NCI-H510A (cell line): ENCODE measurements at regions not wholly inside any gene's neighbourhood (a gene's known extent, or its start where the extent isn't known, plus 50 kb on each side); places are given as distances from the start of the nearest gene placed in this dataset.

ENCODE experiments used
- DNase-seq: peaks from one replicate; lab custom pipeline; 2025; lab: John Stamatoyannopoulos, UW

DNA sequence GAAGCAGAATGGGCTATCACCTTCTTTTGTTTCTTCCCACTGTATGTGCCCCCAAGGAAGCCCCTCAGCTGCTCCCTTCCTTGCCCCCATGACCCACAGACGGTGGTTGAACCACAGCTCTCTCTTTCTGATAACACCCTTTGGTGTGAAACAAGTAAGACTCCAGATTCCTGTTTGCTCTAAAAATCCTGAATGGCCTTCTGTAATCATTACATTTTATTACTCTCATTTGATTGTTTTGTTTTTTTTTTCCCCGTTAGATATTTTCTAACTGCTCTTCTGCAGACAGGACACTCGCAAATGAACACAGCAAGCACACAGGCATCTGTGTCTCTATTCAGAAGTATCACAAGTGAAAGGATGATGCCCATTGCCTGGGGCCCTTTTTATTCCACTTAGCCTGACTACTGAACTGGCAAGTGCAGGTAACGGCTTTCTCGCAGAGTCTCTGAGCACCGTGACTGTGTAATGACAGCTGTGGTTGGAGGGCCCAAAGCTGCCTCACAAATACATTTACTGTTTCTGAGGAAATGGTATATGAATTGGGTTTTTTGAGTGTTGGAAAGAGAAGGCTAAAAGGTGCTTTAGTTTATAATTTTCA, 59.3 kb downstream of the OXGR1 start:
- no peak for DNase-seq

DNA sequence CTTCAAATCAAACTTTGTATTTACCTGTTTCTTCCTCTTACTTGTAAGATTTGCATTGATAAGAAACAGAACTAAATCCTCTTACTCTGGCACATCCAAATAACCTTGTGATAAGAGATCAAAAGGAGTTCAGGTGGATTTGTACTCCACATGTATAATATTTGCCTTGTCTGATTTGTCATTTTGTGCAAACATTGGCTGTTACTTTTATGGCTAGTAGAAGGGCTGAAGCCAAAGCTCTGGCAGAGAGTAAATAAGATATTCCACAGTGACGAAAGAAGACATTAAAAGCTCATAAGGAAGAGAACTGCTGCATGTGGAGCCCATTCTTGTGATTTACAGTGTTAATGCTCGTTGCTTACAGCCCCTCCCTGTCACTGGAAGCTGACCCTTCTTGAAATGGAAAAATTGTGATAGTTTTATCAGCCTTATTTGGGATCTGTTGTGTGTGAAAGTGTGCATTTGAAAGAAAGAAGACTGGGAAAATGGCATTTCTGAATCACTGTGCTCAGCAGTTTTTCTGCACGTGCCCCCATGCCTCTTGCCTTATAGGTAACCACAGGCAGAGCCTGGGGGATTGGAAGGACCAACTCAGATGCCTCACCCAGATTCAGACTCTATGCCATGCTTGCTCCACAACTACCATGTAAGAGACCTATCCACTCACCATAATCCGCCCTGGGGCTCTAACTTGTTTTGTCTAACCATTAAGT, 68.2 kb downstream of the OXGR1 start:
- no peak for DNase-seq

DNA sequence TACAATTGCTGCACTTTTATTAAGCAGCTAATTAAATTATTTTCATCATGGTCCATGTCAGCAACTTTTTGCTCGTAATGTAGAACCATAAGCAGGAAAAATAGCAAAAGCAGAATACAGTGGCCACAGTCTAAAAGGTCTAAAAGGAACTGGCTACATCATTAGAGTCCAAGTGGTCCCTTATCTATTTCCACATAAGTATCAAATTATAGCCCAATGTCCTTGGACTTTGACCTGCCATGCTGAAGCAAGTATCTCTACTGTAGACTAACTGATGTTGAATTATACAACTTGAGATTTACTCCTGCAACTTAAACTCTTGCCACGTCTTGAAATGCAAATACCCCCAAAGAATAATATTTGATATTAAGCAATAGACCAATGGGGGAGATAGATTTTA, 68.8 kb downstream of the OXGR1 start:
- DNase-seq: no peak

DNA sequence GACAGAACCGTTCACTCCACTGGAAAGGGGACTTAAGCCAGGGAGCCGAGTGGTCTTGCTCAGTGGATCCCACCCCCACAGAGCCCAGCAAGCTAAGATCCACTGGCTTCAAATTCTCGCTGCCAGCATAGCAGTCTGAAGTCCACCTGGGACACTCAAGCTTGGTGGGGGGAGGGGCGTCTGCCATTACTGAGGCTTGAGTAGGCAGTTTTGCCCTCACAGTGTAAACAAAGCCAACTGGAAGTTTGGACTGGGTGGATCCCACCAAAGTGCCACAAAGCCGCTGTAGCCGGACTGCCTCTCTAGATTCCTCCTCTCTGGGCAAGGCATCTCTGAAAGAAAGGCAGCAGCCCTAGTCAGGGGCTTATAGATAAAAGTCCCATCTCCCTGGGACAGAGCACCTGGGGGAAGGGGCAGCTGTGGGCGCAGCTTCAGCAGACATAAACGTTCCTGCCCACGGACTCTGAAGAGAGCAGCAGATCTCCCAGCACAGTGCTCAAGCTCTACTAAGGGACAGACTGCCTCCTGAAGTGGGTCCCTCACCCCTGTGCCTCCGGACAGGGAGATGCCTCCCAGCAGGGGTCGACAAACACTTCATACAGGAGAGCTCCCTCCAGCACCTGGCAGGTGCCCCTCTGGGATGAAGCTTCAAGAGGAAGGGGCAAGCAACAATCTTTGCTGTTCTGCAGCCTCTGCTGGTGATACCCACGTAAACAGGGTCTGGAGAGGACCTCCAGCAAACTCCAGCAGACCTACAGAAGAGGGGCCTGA, 75.2 kb downstream of the OXGR1 start:
- peak; percentile 11 for DNase-seq

DNA sequence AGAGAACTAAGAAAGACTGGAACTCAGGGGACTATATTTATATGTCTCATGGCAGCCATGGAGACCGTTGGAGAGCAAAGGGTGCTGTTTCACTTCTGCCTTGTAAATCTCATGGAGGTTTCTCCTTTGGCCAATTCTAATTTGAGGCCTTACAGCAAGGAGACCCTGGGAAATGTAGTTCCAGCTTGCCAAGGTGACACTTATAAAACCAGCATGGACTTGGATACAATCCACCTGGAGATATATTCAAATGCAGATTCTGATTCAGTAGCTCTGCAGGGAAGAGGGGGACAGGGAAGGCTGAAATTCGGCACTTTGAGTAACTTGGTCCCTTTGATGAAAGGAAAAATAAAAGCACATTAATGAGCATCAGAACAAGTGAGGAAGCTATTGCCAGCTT, 90.0 kb downstream of the OXGR1 start:
- no peak for DNase-seq

DNA sequence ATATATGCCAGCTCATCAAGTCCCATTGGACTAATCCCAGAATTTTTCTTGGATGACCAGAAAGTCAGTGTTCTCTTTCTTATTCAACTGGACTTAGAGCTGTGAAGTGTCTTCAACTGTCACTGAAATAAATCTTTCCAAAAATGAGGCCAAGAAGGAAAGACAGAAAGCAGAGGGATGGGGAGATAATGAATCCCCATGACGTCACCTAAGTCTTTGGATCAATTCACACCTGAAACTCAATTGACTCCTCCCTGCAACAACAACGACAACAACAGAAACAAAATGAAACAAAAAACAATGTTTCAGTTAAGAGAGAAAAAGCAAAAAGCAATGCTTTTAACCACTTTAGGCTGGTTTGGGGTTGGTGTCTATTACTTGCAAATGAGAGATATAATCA, 91.2 kb downstream of the OXGR1 start:
- no peak for DNase-seq

DNA sequence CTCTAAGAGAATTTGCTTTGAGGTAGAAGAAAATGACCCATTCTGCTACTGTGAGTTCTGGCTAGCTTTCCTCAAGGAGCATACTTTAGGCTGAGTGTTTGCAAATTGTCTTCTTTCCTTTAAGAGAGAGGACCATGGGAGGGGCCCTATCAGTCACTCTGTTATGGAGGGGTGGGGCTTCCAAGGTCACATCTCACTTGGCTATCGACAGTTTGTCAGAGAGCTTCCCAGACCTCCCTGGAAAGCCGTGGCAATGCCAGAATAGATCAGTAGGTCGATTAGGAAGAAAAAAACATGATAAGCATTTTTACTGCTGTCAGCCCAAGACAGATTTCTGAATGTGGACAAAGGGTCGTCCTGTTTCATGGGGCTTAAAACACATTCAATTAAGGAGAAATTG, 93.3 kb downstream of the OXGR1 start:
- no peak for DNase-seq

DNA sequence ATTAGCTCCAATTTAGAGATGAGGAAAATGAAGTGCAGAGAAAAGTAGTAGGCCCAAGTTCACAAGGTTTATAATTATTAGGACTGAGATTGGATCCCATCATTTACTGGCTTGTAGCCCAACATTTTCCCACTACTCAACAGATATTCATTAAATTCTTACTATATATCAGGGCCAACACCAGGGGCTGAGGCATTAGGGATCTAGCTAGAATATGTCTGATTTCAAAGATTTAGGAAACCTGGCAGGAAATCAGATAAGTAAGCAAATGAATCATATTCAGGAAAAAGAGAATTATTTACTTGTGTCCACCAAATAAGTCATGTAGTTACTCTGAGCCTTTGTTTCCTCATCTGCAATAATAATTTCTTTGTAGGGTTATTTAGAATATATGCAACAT, 94.3 kb downstream of the OXGR1 start:
- DNase-seq: no peak

DNA sequence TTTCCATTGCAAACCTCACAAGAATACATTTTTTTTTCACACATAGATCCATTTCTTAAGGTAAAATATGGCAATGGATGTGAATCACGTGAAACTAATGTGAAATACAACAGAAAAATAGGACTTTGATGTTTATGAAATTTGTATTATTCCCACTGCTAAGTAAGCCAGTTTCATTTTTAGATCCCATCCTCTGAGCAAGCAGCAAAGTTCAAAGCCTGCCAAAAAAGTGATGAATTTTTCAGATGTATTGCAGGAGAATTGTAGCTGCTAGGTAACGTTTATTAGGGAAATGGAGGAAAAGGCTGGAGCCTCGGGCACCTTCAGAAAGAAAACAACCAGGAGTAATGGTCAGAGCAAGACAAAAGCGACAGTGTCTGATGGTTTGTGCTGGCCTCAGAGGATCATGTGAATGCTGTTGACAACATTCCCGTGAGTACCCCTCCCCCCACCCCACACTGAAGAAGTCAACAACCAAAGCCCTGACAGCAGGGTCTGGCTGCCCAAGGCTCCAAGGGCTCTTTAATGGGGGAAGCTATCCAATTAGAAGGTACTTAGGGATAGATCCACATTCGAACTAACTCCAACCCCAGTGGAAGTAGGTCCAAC, 95.5 kb downstream of the OXGR1 start:
- DNase-seq: no peak

DNA sequence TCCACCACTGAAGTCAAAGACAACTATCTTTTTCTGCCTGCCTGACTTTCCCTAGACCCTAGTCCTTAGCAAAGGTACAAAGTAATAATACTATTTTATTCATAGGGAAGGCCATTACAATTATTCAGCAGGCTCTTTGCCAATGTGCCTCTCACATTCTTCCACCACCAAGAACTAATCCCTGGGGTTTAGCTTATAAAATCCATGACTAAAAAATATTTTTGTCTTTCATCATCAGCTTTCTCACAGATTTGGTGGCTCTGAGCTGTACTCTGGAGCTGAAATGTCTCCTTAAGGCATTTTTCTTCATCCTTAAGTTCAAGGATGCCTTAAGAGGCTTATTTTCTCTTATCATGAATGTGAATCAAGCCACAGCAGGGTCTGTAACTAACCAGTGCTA, 96.1 kb downstream of the OXGR1 start:
- DNase-seq: no peak
